SH-SY5Y (cell line): ENCODE measurements at regions not wholly inside any gene's neighbourhood (a gene's known extent, or its start where the extent isn't known, plus 50 kb on each side); places are given as distances from the start of the nearest gene placed in this dataset.

Experiments used
- GATA2 ChIP-seq: IDR thresholded peaks from 2 replicates; pipeline ENCODE4 v1.6.1; 2011; ENCODE audit warnings: mild to moderate bottlenecking, low read depth, low read length
- GATA3 ChIP-seq: IDR thresholded peaks from 2 replicates; pipeline ENCODE4 v1.6.1; 2011; ENCODE audit warnings: low read depth, mild to moderate bottlenecking, low read length, moderate library complexity

DNA sequence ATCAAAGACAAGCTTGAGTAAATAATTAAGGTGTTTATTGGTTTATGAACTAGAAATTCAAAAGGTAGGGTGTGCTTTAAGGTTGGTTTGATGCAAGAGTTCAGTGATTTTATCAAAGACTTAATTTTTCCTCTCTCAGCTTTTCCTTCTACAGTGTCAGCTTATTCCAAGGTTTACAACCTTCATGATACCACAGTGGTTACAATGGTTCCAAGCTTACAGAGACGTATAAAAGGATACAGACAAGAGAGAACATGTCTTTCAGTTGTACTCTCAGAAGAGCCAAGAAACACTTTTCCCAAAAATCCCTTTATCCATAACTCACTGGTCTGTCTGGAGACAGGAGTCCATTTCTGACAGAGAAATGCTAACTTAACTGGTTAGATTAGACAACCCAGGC lies 93.5 kb upstream of the LOC128125822 start:
- TF ChIP-seq GATA2, result no peak
- no peak for TF ChIP-seq GATA3
